Activated CD8-positive, alpha-beta T cell treated with anti-CD3 and anti-CD28 coated beads for 36 hours (primary cell): ENCODE measurements at regions not wholly inside any gene's neighbourhood (a gene's known extent, or its start where the extent isn't known, plus 50 kb on each side); places are given as distances from the start of the nearest gene placed in this dataset.

Source experiments
- ATAC-seq: fragments of 200-7000 bp; cut with Tn5 transposase; one replicate; pipeline ENCODE4 v1.10.0; 2021; ENCODE audit warnings: mild to moderate bottlenecking, moderate library complexity
- CTCF ChIA-PET: fragments of 350-600 bp; sonication (Branson Sonifier 250); formaldehyde crosslinking; loops from one replicate; lab custom pipeline; 2021; ENCODE audit warnings: antibody characterized with exemption; lab: Charles Lee
- POLR2A ChIA-PET: fragments of 350-600 bp; sonication (Branson Sonifier 250); formaldehyde crosslinking; loops from one replicate; lab custom pipeline; 2021; ENCODE audit warnings: antibody characterized with exemption; lab: Charles Lee
- DNase-seq: peaks from one replicate; pipeline ENCODE4 v3.0.0-alpha.2; 2020
- H3K27ac Mint-ChIP-seq: one replicate; pipeline ENCODE4 v1.8.0; 2021; ENCODE audit warnings: mild to moderate bottlenecking, mixed read lengths
- H3K27me3 Mint-ChIP-seq: one replicate; pipeline ENCODE4 v1.8.0; 2021; ENCODE audit warnings: mixed read lengths
- H3K36me3 Mint-ChIP-seq: one replicate; pipeline ENCODE4 v1.8.0; 2021; ENCODE audit warnings: low read depth, mixed read lengths
- H3K4me1 Mint-ChIP-seq: one replicate; pipeline ENCODE4 v1.8.0; 2021; ENCODE audit warnings: low read depth, mixed read lengths
- H3K4me3 Mint-ChIP-seq: one replicate; pipeline ENCODE4 v1.8.0; 2021; ENCODE audit warnings: mild to moderate bottlenecking, moderate library complexity, mixed read lengths
- H3K9me3 Mint-ChIP-seq: one replicate; pipeline ENCODE4 v1.8.0; 2021; ENCODE audit warnings: mixed read lengths
- CTCF ChIP-seq: fragments of 200-600 bp; IDR thresholded peaks from one replicate; pipeline ENCODE4 v1.8.0; 2022; ENCODE audit warnings: antibody characterized with exemption, mild to moderate bottlenecking
- intact Hi-C: fragments of 100-400 bp; cut with micrococcal nuclease; formaldehyde crosslinking; loops from one replicate; pipeline ENCODE4 v1.10.0; 2022

DNA sequence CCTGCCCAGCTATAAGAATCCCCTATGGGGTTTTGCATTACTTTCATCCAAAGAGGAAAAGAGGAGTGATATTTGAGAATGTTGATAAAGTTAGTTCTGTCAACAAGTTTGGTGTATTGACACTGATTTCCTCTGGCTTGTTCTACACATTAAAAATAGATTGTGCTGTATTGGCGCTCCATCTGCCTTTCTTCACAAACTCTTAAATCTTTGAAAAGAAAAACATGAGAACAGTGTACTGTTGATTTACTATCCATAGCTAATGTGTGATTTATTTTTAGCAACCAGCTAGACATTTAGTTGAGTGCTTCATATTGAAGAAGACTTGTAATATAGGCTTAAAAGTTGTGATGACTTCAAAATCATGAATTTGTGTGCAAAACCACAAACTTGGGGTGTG lies 261.2 kb upstream of the ANKRD50 start:
- Mint-ChIP-seq H3K27me3 (no peaks in the 10 kb centered on the region), H3K4me3 (no peak overlapping the region), H3K36me3 (no peaks in the 10 kb centered on the region), H3K9me3 (no peaks in the 10 kb centered on the region), H3K4me1 (no peaks in the 10 kb centered on the region), H3K27ac (no peak overlapping the region)
- DNase-seq = no peak
- no peak for TF ChIP-seq CTCF
- ATAC-seq = no peak
- ChIA-PET POLR2A (no interaction called here), CTCF (no interaction called here)
- intact Hi-C loops = no loop called here

DNA sequence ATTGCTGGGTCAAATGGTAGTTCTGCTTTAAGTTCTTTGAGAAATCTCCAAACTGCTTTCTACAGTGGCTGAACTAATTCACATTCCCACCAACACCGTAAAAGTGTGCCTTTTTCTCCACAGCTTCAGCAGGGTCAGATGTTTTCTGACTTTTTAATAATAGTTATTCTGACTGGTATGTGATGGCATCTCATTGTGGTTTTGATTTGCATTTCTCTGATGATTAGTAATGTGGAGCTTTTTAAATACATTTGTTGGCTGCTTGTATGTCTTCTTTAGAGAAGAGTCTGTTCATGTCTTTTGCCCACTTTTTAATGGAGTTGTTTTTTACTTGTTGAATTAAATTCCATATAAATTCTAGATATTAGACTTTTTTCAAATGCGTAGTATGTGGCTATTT lies 257.5 kb upstream of the ANKRD50 start:
- Mint-ChIP-seq H3K36me3 (no peaks in the 10 kb centered on the region), H3K4me1 (no peaks in the 10 kb centered on the region), H3K27ac (no peak overlapping the region), H3K4me3 (no peak overlapping the region), H3K27me3 (no peaks in the 10 kb centered on the region), H3K9me3 (no peaks in the 10 kb centered on the region)
- no peak for TF ChIP-seq CTCF
- DNase-seq (no peak), ATAC-seq (no peak)
- ChIA-PET POLR2A (no interaction called here), CTCF (no interaction called here)
- intact Hi-C loops = no loop called here

GRCh38 chr4:124965497-124965891 lies 253.0 kb upstream of the ANKRD50 start:
- intact Hi-C loops = no loop called here
- no peak for TF ChIP-seq CTCF
- ChIA-PET CTCF (no interaction called here), POLR2A (no interaction called here)
- Mint-ChIP-seq H3K9me3 (peaks cover 9% of the 10 kb centered on the region), H3K27me3 (no peaks in the 10 kb centered on the region), H3K4me3 (no peak overlapping the region), H3K27ac (no peak overlapping the region), H3K4me1 (no peaks in the 10 kb centered on the region), H3K36me3 (no peaks in the 10 kb centered on the region)
- DNase-seq (no peak), ATAC-seq (no peak)

DNA sequence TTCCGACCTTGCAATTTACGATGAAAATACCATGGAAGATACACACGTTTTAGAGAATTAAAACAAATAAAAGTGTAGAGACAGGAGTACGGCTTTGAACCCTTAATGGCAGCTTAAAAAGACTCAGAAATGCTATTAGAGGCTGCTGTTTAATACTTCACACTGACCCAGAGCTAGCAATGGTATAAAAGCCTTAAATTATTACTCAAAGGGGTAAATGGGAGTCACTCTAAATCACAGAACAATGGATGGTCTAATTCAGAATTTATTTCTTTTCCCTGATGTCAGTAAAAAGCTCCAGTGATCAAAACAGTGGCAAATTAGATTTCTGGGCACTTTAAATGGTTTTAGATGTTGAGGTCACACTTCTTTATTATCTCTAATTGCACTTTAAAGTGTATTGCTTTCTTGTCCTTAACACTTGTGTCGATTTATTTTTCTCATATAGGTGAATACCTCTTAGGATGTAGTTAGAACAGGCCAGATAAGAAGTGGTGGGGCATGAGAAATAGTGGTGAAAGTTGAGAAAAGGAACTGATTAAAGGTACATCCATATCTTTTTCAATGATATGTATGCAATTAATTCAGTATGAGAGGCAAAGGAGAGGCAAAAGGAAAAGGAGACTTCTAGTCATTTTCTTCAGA lies 252.4 kb upstream of the ANKRD50 start:
- POLR2A ChIA-PET = no interaction called here
- CTCF ChIA-PET = no interaction called here
- no peak overlapping the region for H3K27ac Mint-ChIP-seq

DNA sequence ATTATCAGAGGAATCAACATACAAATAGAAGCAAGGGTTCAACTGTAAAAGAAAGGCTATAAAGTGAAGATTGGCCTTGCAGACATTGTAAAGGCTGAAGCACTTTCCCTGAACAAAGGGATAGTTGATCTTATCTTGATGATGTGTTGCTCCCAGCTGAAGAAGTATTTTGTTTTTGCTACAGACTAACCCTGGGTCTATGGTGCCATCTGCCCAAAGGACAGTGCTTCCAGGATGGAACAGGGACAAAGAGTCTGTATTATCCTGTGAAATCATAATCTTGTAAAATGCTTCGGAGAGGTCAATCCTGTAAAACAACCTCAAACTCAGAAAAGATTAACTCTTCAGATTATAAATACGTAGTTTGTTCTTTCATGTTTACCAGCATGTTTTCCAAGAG lies 251.7 kb upstream of the ANKRD50 start:
- POLR2A ChIA-PET = no interaction called here

More for the DNA sequence above, 252.4 kb upstream of the ANKRD50 start:
- no peak for TF ChIP-seq CTCF
- H3K4me3 Mint-ChIP-seq = no peak overlapping the region
- peaks cover 9% of the 10 kb centered on the region for H3K9me3 Mint-ChIP-seq
- DNase-seq (no peak), ATAC-seq (no peak)
- H3K4me1 Mint-ChIP-seq = no peaks in the 10 kb centered on the region
- intact Hi-C loops = no loop called here
- no peaks in the 10 kb centered on the region for H3K27me3 Mint-ChIP-seq
- no peaks in the 10 kb centered on the region for H3K36me3 Mint-ChIP-seq

More for the DNA sequence above, 251.7 kb upstream of the ANKRD50 start:
- H3K36me3 Mint-ChIP-seq = no peaks in the 10 kb centered on the region
- DNase-seq = no peak
- H3K27ac Mint-ChIP-seq = no peak overlapping the region
- no peak for ATAC-seq
- no peak for TF ChIP-seq CTCF
- peaks cover 9% of the 10 kb centered on the region for H3K9me3 Mint-ChIP-seq
- CTCF ChIA-PET = no interaction called here
- no peaks in the 10 kb centered on the region for H3K4me1 Mint-ChIP-seq
- H3K4me3 Mint-ChIP-seq = no peak overlapping the region
- intact Hi-C loops = no loop called here
- H3K27me3 Mint-ChIP-seq = no peaks in the 10 kb centered on the region
